A673 (cell line): ENCODE measurements at regions not wholly inside any gene's neighbourhood (a gene's known extent, or its start where the extent isn't known, plus 50 kb on each side); places are given as distances from the start of the nearest gene placed in this dataset.

ENCODE experiments used
- BruUV-seq: library from RNA; stranded (reverse); fragments of 400-500 nt; replicated peaks from 2 replicates; lab custom pipeline; 2021; lab: Mats Ljungman, UMichigan
- CTCF ChIA-PET: fragments of 300-600 bp; sonication (Branson Sonifier 250); formaldehyde crosslinking; loops from one replicate; lab custom pipeline; 2022; ENCODE audit warnings: antibody characterized with exemption; lab: Charles Lee
- POLR2A ChIA-PET: fragments of 300-600 bp; sonication (Branson Sonifier 250); formaldehyde crosslinking; loops from one replicate; lab custom pipeline; 2022; ENCODE audit warnings: antibody characterized with exemption; ENCODE audit not compliant: low non-redundant PET; lab: Charles Lee
- DNase-seq: peaks from one replicate; pipeline ENCODE4 v3.0.0-alpha.2; 2015; ENCODE audit warnings: low spot score
- H3K27ac ChIP-seq: fragments of 200-600 bp; sonication (generic); 2 replicates; pipeline ENCODE4 v1.5.1; 2016; ENCODE audit warnings: mixed run types, low read depth, mild to moderate bottlenecking, mixed read lengths, antibody characterized with exemption, low read length; ENCODE audit not compliant: poor library complexity, severe bottlenecking
- H3K27me3 ChIP-seq: fragments of 200-600 bp; sonication (generic); replicated peaks from 2 replicates; pipeline ENCODE4 v1.6.1; 2017; ENCODE audit warnings: mixed run types, low read depth, mild to moderate bottlenecking, mixed read lengths, antibody characterized with exemption, low read length; ENCODE audit not compliant: insufficient read depth, poor library complexity
- H3K36me3 ChIP-seq: fragments of 200-600 bp; sonication (generic); 2 replicates; pipeline ENCODE4 v1.6.1; 2016; ENCODE audit warnings: mixed run types, mild to moderate bottlenecking, mixed read lengths, antibody characterized with exemption, low read length; ENCODE audit not compliant: insufficient read depth, poor library complexity, severe bottlenecking
- H3K4me1 ChIP-seq: fragments of 200-600 bp; sonication (generic); 2 replicates; pipeline ENCODE4 v1.6.1; 2017; ENCODE audit warnings: mixed run types, mild to moderate bottlenecking, mixed read lengths, antibody characterized with exemption, low read length; ENCODE audit not compliant: insufficient read depth, poor library complexity, severe bottlenecking
- H3K4me3 ChIP-seq: fragments of 200-600 bp; sonication (generic); 2 replicates; pipeline ENCODE4 v1.5.1; 2016; ENCODE audit warnings: low read depth, mixed run types, mild to moderate bottlenecking, mixed read lengths, low read length; ENCODE audit not compliant: poor library complexity, severe bottlenecking
- H3K9me3 ChIP-seq: fragments of 200-600 bp; sonication (generic); 2 replicates; pipeline ENCODE4 v1.6.1; 2016; ENCODE audit warnings: mixed run types, low read depth, mild to moderate bottlenecking, mixed read lengths, antibody characterized with exemption, low read length; ENCODE audit not compliant: poor library complexity, severe bottlenecking
- CTCF ChIP-seq: fragments of 300-800, 200-600 bp; sonication (generic); conservative IDR thresholded peaks from 2 replicates; pipeline ENCODE4 v1.5.1; 2017; ENCODE audit warnings: low read depth, mild to moderate bottlenecking, antibody characterized with exemption, low read length, moderate library complexity, mixed read lengths
- EZH2 ChIP-seq: fragments of 200-600 bp; sonication (generic); IDR thresholded peaks from 2 replicates; pipeline ENCODE4 v1.6.1; 2017; ENCODE audit warnings: borderline replicate concordance, low read depth, mild to moderate bottlenecking, mixed read lengths, antibody characterized with exemption, low read length; ENCODE audit not compliant: poor library complexity, severe bottlenecking
- intact Hi-C: fragments of 100-400 bp; cut with micrococcal nuclease; formaldehyde crosslinking; loops from one replicate; pipeline ENCODE4 v1.10.0; 2022; ENCODE audit not compliant: unreplicated experiment

- intact Hi-C loops = no loop called here
- no peaks in the 10 kb centered on the region for H3K36me3 ChIP-seq
- no peak overlapping the region for H3K27ac ChIP-seq
- no peak overlapping the region for H3K4me3 ChIP-seq
- BruUV-seq = no TSS peak
- H3K4me1 ChIP-seq = peaks cover 15% of the 10 kb centered on the region
- POLR2A ChIA-PET = no interaction called here
- no peaks in the 10 kb centered on the region for H3K27me3 ChIP-seq
- DNase-seq = no peak
- no peak for TF ChIP-seq EZH2
- no peak for TF ChIP-seq CTCF
- CTCF ChIA-PET = no interaction called here
- H3K9me3 ChIP-seq = no peaks in the 10 kb centered on the region
Observed at GRCh38 chr10:129394518-129395328, 72.3 kb upstream of the MGMT start.

- BruUV-seq = no TSS peak
- Histone ChIP-seq H3K4me1 (peaks cover 15% of the 10 kb centered on the region), H3K9me3 (no peaks in the 10 kb centered on the region), H3K36me3 (no peaks in the 10 kb centered on the region), H3K27ac (no peak overlapping the region), H3K4me3 (no peak overlapping the region), H3K27me3 (no peaks in the 10 kb centered on the region)
- no peak for DNase-seq
- POLR2A ChIA-PET = no interaction called here
- intact Hi-C loops = no loop called here
- no peak for TF ChIP-seq EZH2
- TF ChIP-seq CTCF = no peak
- CTCF ChIA-PET = no interaction called here
Observed at GRCh38 chr10:129396021-129396722, 70.9 kb upstream of the MGMT start.

GRCh38 chr10:129397198-129397974, 69.7 kb upstream of the MGMT start:
- ChIA-PET POLR2A (no interaction called here), CTCF (no interaction called here)
- no TSS peak for BruUV-seq
- intact Hi-C loops = no loop called here
- DNase-seq = no peak
- H3K27ac ChIP-seq = no peak overlapping the region
- H3K4me3 ChIP-seq = no peak overlapping the region
- H3K9me3 ChIP-seq = no peaks in the 10 kb centered on the region
- no peak for TF ChIP-seq EZH2
- TF ChIP-seq CTCF = no peak
- peaks cover 12% of the 10 kb centered on the region for H3K4me1 ChIP-seq
- no peaks in the 10 kb centered on the region for H3K27me3 ChIP-seq
- H3K36me3 ChIP-seq = no peaks in the 10 kb centered on the region
